ENCODE measurements at regions not wholly inside any gene's neighbourhood (a gene's known extent, or its start where the extent isn't known, plus 50 kb on each side); places are given as distances from the start of the nearest gene placed in this dataset.
A peak's percentile ranks its signal among the peaks of the same experiment; 100 is the strongest.

GRCh38 chr9:110114859-110115201 is 93.1 kb downstream of the C9orf152 start:
- H3K36me3 Mint-ChIP-seq: peaks cover 6% of the 10 kb centered on the region
- H3K36me3 ChIP-seq: no peaks in the 10 kb centered on the region
- peak overlapping the region; percentile 58 for H3K4me3 Mint-ChIP-seq
- no peaks in the 10 kb centered on the region for H3K9me3 ChIP-seq (ENCODE audit: low read depth)
- no peak overlapping the region for H3K27ac Mint-ChIP-seq
- H4K20me1 ChIP-seq (ENCODE audit: low read depth): peaks cover 33% of the 10 kb centered on the region
- H3K9me3 Mint-ChIP-seq: no peaks in the 10 kb centered on the region
- H3K27me3 ChIP-seq: no peaks in the 10 kb centered on the region
- peaks cover 4% of the 10 kb centered on the region for H3K79me2 ChIP-seq (ENCODE audit: low read depth)
- no peak overlapping the region for H2AFZ ChIP-seq (replicated peaks)
- peaks cover 2% of the 10 kb centered on the region for H3K27me3 Mint-ChIP-seq (ENCODE audit: insufficient read depth, low read depth)
- H3F3A ChIP-seq (ENCODE audit: low read depth): peaks cover 3% of the 10 kb centered on the region
- TF ChIP-seq, protein P1, sequence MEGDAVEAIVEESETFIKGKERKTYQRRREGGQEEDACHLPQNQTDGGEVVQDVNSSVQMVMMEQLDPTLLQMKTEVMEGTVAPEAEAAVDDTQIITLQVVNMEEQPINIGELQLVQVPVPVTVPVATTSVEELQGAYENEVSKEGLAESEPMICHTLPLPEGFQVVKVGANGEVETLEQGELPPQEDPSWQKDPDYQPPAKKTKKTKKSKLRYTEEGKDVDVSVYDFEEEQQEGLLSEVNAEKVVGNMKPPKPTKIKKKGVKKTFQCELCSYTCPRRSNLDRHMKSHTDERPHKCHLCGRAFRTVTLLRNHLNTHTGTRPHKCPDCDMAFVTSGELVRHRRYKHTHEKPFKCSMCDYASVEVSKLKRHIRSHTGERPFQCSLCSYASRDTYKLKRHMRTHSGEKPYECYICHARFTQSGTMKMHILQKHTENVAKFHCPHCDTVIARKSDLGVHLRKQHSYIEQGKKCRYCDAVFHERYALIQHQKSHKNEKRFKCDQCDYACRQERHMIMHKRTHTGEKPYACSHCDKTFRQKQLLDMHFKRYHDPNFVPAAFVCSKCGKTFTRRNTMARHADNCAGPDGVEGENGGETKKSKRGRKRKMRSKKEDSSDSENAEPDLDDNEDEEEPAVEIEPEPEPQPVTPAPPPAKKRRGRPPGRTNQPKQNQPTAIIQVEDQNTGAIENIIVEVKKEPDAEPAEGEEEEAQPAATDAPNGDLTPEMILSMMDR (IDR thresholded peaks at IDR 0.05): no peak
- no peak for TF ChIP-seq EZH2 (IDR thresholded peaks at IDR 0.05)
- no peak for TF ChIP-seq EZH2phosphoT487 (IDR thresholded peaks at IDR 0.05)
- peaks cover 34% of the 10 kb centered on the region for H3K4me1 Mint-ChIP-seq
- no peak for DNase-seq (ENCODE audit: low spot score)
- H3K4me3 ChIP-seq: no peak overlapping the region
- H3K4me2 ChIP-seq: peak overlapping the region; percentile 24
- H3K27ac ChIP-seq: no peak overlapping the region
- H3K9ac ChIP-seq: no peak overlapping the region
- peaks cover 30% of the 10 kb centered on the region for H3K4me1 ChIP-seq

GRCh38 chr9:110115341-110115820 is 92.6 kb downstream of the C9orf152 start:
- no peaks in the 10 kb centered on the region for H3K79me2 ChIP-seq (ENCODE audit: low read depth)
- H3K27ac ChIP-seq: no peak overlapping the region
- H3K9me3 ChIP-seq (ENCODE audit: low read depth): no peaks in the 10 kb centered on the region
- DNase-seq (ENCODE audit: low spot score): no peak
- H3K27ac Mint-ChIP-seq: no peak overlapping the region
- H3F3A ChIP-seq (ENCODE audit: low read depth): peaks cover 3% of the 10 kb centered on the region
- peaks cover 30% of the 10 kb centered on the region for H3K4me1 ChIP-seq
- H3K4me3 ChIP-seq: no peak overlapping the region
- H3K9ac ChIP-seq: no peak overlapping the region
- peak overlapping the region; percentile 24 for H3K4me2 ChIP-seq
- H4K20me1 ChIP-seq (ENCODE audit: low read depth): peaks cover 32% of the 10 kb centered on the region
- peaks cover 2% of the 10 kb centered on the region for H3K27me3 Mint-ChIP-seq (ENCODE audit: insufficient read depth, low read depth)
- no peaks in the 10 kb centered on the region for H3K27me3 ChIP-seq
- no peak for TF ChIP-seq EZH2 (IDR thresholded peaks at IDR 0.05)
- TF ChIP-seq EZH2phosphoT487 (IDR thresholded peaks at IDR 0.05): no peak
- TF ChIP-seq, protein P1 (IDR thresholded peaks at IDR 0.05): no peak
- H3K9me3 Mint-ChIP-seq: no peaks in the 10 kb centered on the region
- peaks cover 34% of the 10 kb centered on the region for H3K4me1 Mint-ChIP-seq
- H3K36me3 ChIP-seq: no peaks in the 10 kb centered on the region
- no peak overlapping the region for H2AFZ ChIP-seq (replicated peaks)
- no peak overlapping the region for H3K4me3 Mint-ChIP-seq
- peaks cover 6% of the 10 kb centered on the region for H3K36me3 Mint-ChIP-seq

GRCh38 chr9:110115826-110116542 is 92.0 kb downstream of the C9orf152 start:
- H3K9me3 Mint-ChIP-seq: no peaks in the 10 kb centered on the region
- Histone ChIP-seq H3K27me3 (no peaks in the 10 kb centered on the region), H3K4me1 (peaks cover 31% of the 10 kb centered on the region), H3K4me3 (no peak overlapping the region), H2AFZ (replicated peaks) (no peak overlapping the region), H3K9ac (no peak overlapping the region), H3F3A (ENCODE audit: low read depth) (peaks cover 4% of the 10 kb centered on the region), H3K9me3 (ENCODE audit: low read depth) (no peaks in the 10 kb centered on the region), H4K20me1 (ENCODE audit: low read depth) (peaks cover 32% of the 10 kb centered on the region), H3K27ac (no peak overlapping the region), H3K79me2 (ENCODE audit: low read depth) (no peaks in the 10 kb centered on the region), H3K4me2 (no peak overlapping the region), H3K36me3 (no peaks in the 10 kb centered on the region)
- peaks cover 6% of the 10 kb centered on the region for H3K36me3 Mint-ChIP-seq
- DNase-seq (ENCODE audit: low spot score): no peak
- TF ChIP-seq, protein P1 (IDR thresholded peaks at IDR 0.05): no peak
- no peak for TF ChIP-seq EZH2 (IDR thresholded peaks at IDR 0.05)
- no peak for TF ChIP-seq EZH2phosphoT487 (IDR thresholded peaks at IDR 0.05)
- peaks cover 2% of the 10 kb centered on the region for H3K27me3 Mint-ChIP-seq (ENCODE audit: insufficient read depth, low read depth)
- no peak overlapping the region for H3K27ac Mint-ChIP-seq
- no peak overlapping the region for H3K4me3 Mint-ChIP-seq
- H3K4me1 Mint-ChIP-seq: peaks cover 32% of the 10 kb centered on the region
